Neural cell (in vitro differentiated cells): ENCODE measurements at regions not wholly inside any gene's neighbourhood (a gene's known extent, or its start where the extent isn't known, plus 50 kb on each side); places are given as distances from the start of the nearest gene placed in this dataset.

Source experiments
- H2AFZ ChIP-seq: fragments of 200-600, 300-800 bp; sonication (generic), shearing (Covaris generic); 2 replicates; pipeline ENCODE4 v1.6.0; 2014; ENCODE audit warnings: low read depth, mild to moderate bottlenecking, antibody characterized with exemption, low read length, moderate library complexity
- H3F3A ChIP-seq: fragments of 200-600 bp; shearing (Covaris generic); 2 replicates; pipeline ENCODE4 v1.6.1; 2016; ENCODE audit warnings: mild to moderate bottlenecking, moderate library complexity, mixed read lengths, antibody characterized with exemption, low read length; ENCODE audit not compliant: insufficient read depth, poor library complexity, severe bottlenecking
- H3K27ac ChIP-seq: fragments of 200-600, 300-800 bp; sonication (generic), shearing (Covaris generic); 2 replicates; pipeline ENCODE4 v1.5.1; 2014; ENCODE audit warnings: mild to moderate bottlenecking, low read length, moderate library complexity
- H3K27me3 ChIP-seq: fragments of 300-800, 200-600 bp; sonication (generic), shearing (Covaris generic); 2 replicates; pipeline ENCODE4 v1.6.0; 2014; ENCODE audit warnings: mild to moderate bottlenecking, low read depth, low read length, moderate library complexity; ENCODE audit not compliant: insufficient read depth
- H3K36me3 ChIP-seq: fragments of 300-800, 200-600 bp; sonication (generic), shearing (Covaris generic); 2 replicates; pipeline ENCODE4 v1.5.1; 2014; ENCODE audit warnings: mild to moderate bottlenecking, antibody characterized with exemption, low read length, moderate library complexity; ENCODE audit not compliant: insufficient read depth
- H3K4me2 ChIP-seq: fragments of 300-800, 200-600 bp; sonication (generic), shearing (Covaris generic); 2 replicates; pipeline ENCODE4 v1.6.0; 2014; ENCODE audit warnings: mild to moderate bottlenecking, low read length
- H3K4me3 ChIP-seq: fragments of 300-800, 200-600 bp; sonication (generic), shearing (Covaris generic); 2 replicates; pipeline ENCODE4 v1.5.1; 2014; ENCODE audit warnings: mild to moderate bottlenecking, low read length, moderate library complexity
- H3K79me2 ChIP-seq: fragments of 200-600 bp; shearing (Covaris generic); replicated peaks from 2 replicates; pipeline ENCODE4 v1.6.0; 2014; ENCODE audit warnings: mild to moderate bottlenecking, low read length, moderate library complexity; ENCODE audit not compliant: insufficient read depth
- H3K9ac ChIP-seq: fragments of 300-800, 200-600 bp; sonication (generic), shearing (Covaris generic); 2 replicates; pipeline ENCODE4 v1.6.1; 2016; ENCODE audit warnings: mild to moderate bottlenecking, low read length, mixed read lengths
- H3K9me2 ChIP-seq: fragments of 200-600 bp; shearing (Covaris generic); 2 replicates; pipeline ENCODE4 v1.6.1; 2016; ENCODE audit warnings: mild to moderate bottlenecking, low read length, mixed read lengths; ENCODE audit not compliant: insufficient read depth
- H3K9me3 ChIP-seq: fragments of 200-600, 300-800 bp; sonication (generic), shearing (Covaris generic); 2 replicates; pipeline ENCODE4 v1.6.1; 2016; ENCODE audit warnings: mild to moderate bottlenecking, mixed run types, low read length, moderate library complexity, mixed read lengths
- H4K20me1 ChIP-seq: fragments of 200-600 bp; shearing (Covaris generic); 2 replicates; pipeline ENCODE4 v1.6.1; 2016; ENCODE audit warnings: mild to moderate bottlenecking, mixed run types; ENCODE audit not compliant: insufficient read depth
- EP300 ChIP-seq: fragments of 450-650 bp; conservative IDR thresholded peaks from 2 replicates; pipeline ENCODE4 v1.6.1; 2014; ENCODE audit warnings: antibody characterized with exemption, mild to moderate bottlenecking, moderate library complexity; ENCODE audit not compliant: poor library complexity, severe bottlenecking
- EZH2 ChIP-seq: fragments of 200-600, 300-800 bp; shearing (Covaris generic), sonication (generic); IDR thresholded peaks from 2 replicates; pipeline ENCODE4 v1.6.1; 2014; ENCODE audit warnings: antibody characterized with exemption, low read length, borderline replicate concordance, mild to moderate bottlenecking; ENCODE audit not compliant: insufficient read depth, poor library complexity, severe bottlenecking
- MXI1 ChIP-seq: fragments of 450-650 bp; conservative IDR thresholded peaks from 2 replicates; pipeline ENCODE4 v1.6.1; 2014; ENCODE audit warnings: antibody characterized with exemption, mild to moderate bottlenecking; ENCODE audit not compliant: poor library complexity, severe bottlenecking
- POLR2AphosphoS5 ChIP-seq: IDR thresholded peaks from 2 replicates; pipeline ENCODE4 v1.6.1; 2012
- RAD21 ChIP-seq: fragments of 450-650 bp; conservative IDR thresholded peaks from 2 replicates; pipeline ENCODE4 v1.6.1; 2014; ENCODE audit warnings: antibody characterized with exemption, mild to moderate bottlenecking, moderate library complexity
- SMC3 ChIP-seq: fragments of 450-650 bp; conservative IDR thresholded peaks from 2 replicates; pipeline ENCODE4 v1.6.1; 2014; ENCODE audit warnings: antibody characterized with exemption, mild to moderate bottlenecking, moderate library complexity; ENCODE audit not compliant: poor library complexity
- TAF1 ChIP-seq: IDR thresholded peaks from 2 replicates; pipeline ENCODE4 v1.6.1; 2012; ENCODE audit warnings: low read depth
- TF ChIP-seq, protein P1 (sequence below): IDR thresholded peaks from 2 replicates; pipeline ENCODE4 v1.6.1; 2012; ENCODE audit warnings: borderline replicate concordance
- TF ChIP-seq, protein P2 (sequence below): fragments of 450-650 bp; IDR thresholded peaks from 2 replicates; pipeline ENCODE4 v1.5.1; 2014; ENCODE audit warnings: antibody characterized with exemption, mild to moderate bottlenecking, moderate library complexity; ENCODE audit not compliant: poor library complexity, severe bottlenecking

DNA sequence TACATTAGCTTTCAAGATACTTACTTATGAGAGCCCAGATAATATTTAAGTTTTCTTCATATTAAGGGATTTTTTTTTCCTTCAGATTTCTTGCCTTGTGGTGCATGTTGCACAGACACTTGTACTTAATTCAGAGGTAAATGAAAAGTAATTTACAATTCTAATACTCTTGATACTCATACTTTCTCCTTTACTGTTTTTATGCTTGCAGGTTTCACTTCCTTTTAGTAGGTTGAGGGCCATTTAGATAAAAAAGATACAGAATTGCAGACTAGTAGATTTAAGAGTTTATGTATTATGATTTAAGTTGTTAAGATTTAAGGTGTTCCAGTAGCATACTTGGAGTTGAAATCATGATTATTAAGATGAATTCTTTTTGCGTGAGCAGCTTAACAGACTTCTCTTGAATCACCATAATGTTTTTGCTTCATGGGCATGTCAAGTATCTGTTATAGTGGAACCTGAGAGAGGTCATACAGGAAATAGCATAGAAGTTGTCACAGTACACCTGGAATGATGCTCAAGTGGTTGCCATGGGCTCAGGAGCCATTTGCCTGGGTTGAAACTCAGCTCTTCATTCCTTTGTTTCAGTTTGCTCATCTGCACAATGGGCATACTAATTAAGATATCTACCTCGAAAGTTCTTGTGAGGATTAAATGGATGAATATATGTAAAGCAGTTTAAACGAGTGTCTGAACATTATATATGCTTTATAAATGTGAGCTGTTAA, 174.8 kb upstream of the PRPS1L1 start:
- TF ChIP-seq POLR2AphosphoS5 (no peak), MXI1 (no peak), SMC3 (no peak), EP300 (no peak), EZH2 (no peak), RAD21 (no peak), TAF1 (no peak)
- TF ChIP-seq, protein P1, sequence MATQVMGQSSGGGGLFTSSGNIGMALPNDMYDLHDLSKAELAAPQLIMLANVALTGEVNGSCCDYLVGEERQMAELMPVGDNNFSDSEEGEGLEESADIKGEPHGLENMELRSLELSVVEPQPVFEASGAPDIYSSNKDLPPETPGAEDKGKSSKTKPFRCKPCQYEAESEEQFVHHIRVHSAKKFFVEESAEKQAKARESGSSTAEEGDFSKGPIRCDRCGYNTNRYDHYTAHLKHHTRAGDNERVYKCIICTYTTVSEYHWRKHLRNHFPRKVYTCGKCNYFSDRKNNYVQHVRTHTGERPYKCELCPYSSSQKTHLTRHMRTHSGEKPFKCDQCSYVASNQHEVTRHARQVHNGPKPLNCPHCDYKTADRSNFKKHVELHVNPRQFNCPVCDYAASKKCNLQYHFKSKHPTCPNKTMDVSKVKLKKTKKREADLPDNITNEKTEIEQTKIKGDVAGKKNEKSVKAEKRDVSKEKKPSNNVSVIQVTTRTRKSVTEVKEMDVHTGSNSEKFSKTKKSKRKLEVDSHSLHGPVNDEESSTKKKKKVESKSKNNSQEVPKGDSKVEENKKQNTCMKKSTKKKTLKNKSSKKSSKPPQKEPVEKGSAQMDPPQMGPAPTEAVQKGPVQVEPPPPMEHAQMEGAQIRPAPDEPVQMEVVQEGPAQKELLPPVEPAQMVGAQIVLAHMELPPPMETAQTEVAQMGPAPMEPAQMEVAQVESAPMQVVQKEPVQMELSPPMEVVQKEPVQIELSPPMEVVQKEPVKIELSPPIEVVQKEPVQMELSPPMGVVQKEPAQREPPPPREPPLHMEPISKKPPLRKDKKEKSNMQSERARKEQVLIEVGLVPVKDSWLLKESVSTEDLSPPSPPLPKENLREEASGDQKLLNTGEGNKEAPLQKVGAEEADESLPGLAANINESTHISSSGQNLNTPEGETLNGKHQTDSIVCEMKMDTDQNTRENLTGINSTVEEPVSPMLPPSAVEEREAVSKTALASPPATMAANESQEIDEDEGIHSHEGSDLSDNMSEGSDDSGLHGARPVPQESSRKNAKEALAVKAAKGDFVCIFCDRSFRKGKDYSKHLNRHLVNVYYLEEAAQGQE: no peak
- TF ChIP-seq, protein P2, sequence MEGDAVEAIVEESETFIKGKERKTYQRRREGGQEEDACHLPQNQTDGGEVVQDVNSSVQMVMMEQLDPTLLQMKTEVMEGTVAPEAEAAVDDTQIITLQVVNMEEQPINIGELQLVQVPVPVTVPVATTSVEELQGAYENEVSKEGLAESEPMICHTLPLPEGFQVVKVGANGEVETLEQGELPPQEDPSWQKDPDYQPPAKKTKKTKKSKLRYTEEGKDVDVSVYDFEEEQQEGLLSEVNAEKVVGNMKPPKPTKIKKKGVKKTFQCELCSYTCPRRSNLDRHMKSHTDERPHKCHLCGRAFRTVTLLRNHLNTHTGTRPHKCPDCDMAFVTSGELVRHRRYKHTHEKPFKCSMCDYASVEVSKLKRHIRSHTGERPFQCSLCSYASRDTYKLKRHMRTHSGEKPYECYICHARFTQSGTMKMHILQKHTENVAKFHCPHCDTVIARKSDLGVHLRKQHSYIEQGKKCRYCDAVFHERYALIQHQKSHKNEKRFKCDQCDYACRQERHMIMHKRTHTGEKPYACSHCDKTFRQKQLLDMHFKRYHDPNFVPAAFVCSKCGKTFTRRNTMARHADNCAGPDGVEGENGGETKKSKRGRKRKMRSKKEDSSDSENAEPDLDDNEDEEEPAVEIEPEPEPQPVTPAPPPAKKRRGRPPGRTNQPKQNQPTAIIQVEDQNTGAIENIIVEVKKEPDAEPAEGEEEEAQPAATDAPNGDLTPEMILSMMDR: no peak
- no peaks in the 10 kb centered on the region for H3F3A ChIP-seq
- no peaks in the 10 kb centered on the region for H3K9me3 ChIP-seq
- H3K79me2 ChIP-seq: no peaks in the 10 kb centered on the region
- H3K27me3 ChIP-seq: no peaks in the 10 kb centered on the region
- H3K36me3 ChIP-seq: no peaks in the 10 kb centered on the region
- H2AFZ ChIP-seq: no peak overlapping the region
- no peak overlapping the region for H3K9ac ChIP-seq
- no peaks in the 10 kb centered on the region for H4K20me1 ChIP-seq
- no peak overlapping the region for H3K4me3 ChIP-seq
- H3K27ac ChIP-seq: no peak overlapping the region
- no peak overlapping the region for H3K4me2 ChIP-seq
- H3K9me2 ChIP-seq: no peaks in the 10 kb centered on the region

DNA sequence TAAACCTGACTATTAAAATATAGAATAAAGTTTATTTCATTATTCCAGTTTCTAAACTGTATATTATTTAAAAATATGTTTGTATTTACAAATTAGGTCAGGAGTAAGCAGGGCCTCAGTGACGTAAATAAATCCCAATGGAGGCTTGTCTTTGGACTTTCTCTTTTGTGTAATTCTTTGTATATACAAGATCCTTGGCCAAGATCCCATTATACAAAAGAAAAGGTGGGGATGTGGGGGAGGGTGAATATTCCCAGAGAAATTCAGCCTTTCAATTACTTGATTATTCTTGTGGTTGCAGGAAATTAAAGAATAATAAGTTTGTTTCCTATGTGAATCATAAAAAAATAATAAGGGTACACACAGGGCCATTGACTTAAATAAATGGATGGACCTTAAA, 178.7 kb upstream of the PRPS1L1 start:
- Histone ChIP-seq H3K79me2 (no peaks in the 10 kb centered on the region), H3K9me3 (no peaks in the 10 kb centered on the region), H3K4me2 (no peak overlapping the region), H3K9ac (no peak overlapping the region), H3K9me2 (no peaks in the 10 kb centered on the region), H3F3A (no peaks in the 10 kb centered on the region), H3K27me3 (no peaks in the 10 kb centered on the region), H3K27ac (no peak overlapping the region), H4K20me1 (no peaks in the 10 kb centered on the region), H3K36me3 (no peaks in the 10 kb centered on the region), H3K4me3 (no peak overlapping the region), H2AFZ (no peak overlapping the region)
- TF ChIP-seq TAF1 (no peak), POLR2AphosphoS5 (no peak), SMC3 (no peak), EP300 (no peak), RAD21 (no peak), MXI1 (no peak), EZH2 (no peak)
- TF ChIP-seq, protein P2: no peak
- TF ChIP-seq, protein P1: no peak
